HG02943 (cell line): ENCODE measurements at regions not wholly inside any gene's neighbourhood (a gene's known extent, or its start where the extent isn't known, plus 50 kb on each side); places are given as distances from the start of the nearest gene placed in this dataset.

Source experiments
- ATAC-seq: cut with Tn5 transposase; IDR thresholded peaks from one replicate; pipeline ENCODE4 v1.9.1; 2021; ENCODE audit warnings: mild to moderate bottlenecking, low read depth, moderate library complexity; ENCODE audit not compliant: unreplicated experiment

GRCh38 chr7:15737601-15738000 is 51.1 kb upstream of the MEOX2 start:
- ATAC-seq, result no peak
